ENCODE measurements at regions not wholly inside any gene's neighbourhood (a gene's known extent, or its start where the extent isn't known, plus 50 kb on each side); places are given as distances from the start of the nearest gene placed in this dataset.

DNA sequence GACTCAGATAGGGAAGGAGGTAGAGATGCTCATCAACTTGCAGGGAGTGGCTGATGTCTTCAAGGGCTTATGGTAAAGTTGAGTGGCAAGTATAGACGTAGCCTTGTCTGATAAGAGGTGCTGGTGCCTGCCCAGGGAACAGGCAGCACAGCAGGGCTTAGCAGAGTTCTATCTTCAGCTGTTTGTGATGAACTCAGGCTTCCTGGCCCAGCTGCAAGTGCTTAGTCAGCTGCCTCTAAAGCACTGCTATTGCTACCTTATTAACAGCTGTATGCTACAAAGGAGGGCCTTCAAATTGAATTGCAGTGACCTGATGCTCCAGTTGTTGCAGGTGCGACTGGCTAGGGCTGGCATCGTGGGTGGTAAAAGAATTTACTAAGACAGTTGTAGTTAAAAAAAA is 82.1 kb downstream of the TSN start:
- 0% methylated on average over 3 of the region's 3 CpGs for WGBS (ENCODE audit: insufficient coverage, low coverage, missing lambda C conversion rate)
- no peaks in the 10 kb centered on the region for H3K4me1 ChIP-seq (replicated peaks in 1 of 2; ENCODE audit: control insufficient read depth in 2 of 2, insufficient read depth in 2 of 2, low read length in 2 of 2)
- no peak overlapping the region for H3K4me2 ChIP-seq (ENCODE audit: insufficient read depth, low read length)
- no peak for ATAC-seq
- no peak overlapping the region for H2AFZ ChIP-seq (ENCODE audit: low read depth, low read length)
- no peak overlapping the region for H3K9ac ChIP-seq (ENCODE audit: insufficient read depth in 1 of 2, low read depth in 2 of 2, low read length in 2 of 2)
- H3K27ac ChIP-seq (ENCODE audit: extremely low read depth, low read depth, low read length), result no peak overlapping the region
- no peak for TF ChIP-seq JUND (IDR thresholded peaks at IDR 0.05; ENCODE audit: borderline replicate concordance, low read depth, low read length)
- no peak for TF ChIP-seq JUND (tag; IDR thresholded peaks at IDR 0.05; ENCODE audit: borderline replicate concordance, low read depth, low read length)
- TF ChIP-seq ZNF124 (CRISPR knock-in tag; IDR thresholded peaks at IDR 0.05), result no peak
- no peak for TF ChIP-seq ZNF324 (CRISPR knock-in tag; IDR thresholded peaks at IDR 0.05)
- TF ChIP-seq HMG20A (CRISPR knock-in tag; conservative IDR thresholded peaks at IDR 0.05), result no peak
- TF ChIP-seq HOXB6 (CRISPR knock-in tag; IDR thresholded peaks at IDR 0.05; ENCODE audit: borderline replicate concordance), result no peak
- TF ChIP-seq NCOA6 (IDR thresholded peaks at IDR 0.05), result no peak
- TF ChIP-seq SIX5 (IDR thresholded peaks at IDR 0.05; ENCODE audit: borderline replicate concordance in 1 of 2, insufficient read depth in 1 of 2, low read depth in 1 of 2, low read length in 2 of 2), result no peak
- TF ChIP-seq SREBF1 (IDR thresholded peaks at IDR 0.05; ENCODE audit: borderline replicate concordance, low read depth, low read length), result no peak
- TF ChIP-seq KDM1A (IDR thresholded peaks at IDR 0.05), result no peak
- no peak for TF ChIP-seq ZBED1 (IDR thresholded peaks at IDR 0.05)
- TF ChIP-seq CEBPZ (IDR thresholded peaks at IDR 0.05; ENCODE audit: borderline replicate concordance, low read depth, low read length), result no peak
- no peak for TF ChIP-seq POLR2AphosphoS2 (IDR thresholded peaks at IDR 0.05; ENCODE audit: low read length)
- no peak for TF ChIP-seq HSF4 (CRISPR knock-in tag; IDR thresholded peaks at IDR 0.05; ENCODE audit: borderline replicate concordance)
- TF ChIP-seq ZNF511 (CRISPR knock-in tag; IDR thresholded peaks at IDR 0.05), result no peak
- TF ChIP-seq PHB (CRISPR knock-in tag; IDR thresholded peaks at IDR 0.05), result no peak
- H3K79me2 ChIP-seq (ENCODE audit: control insufficient read depth, insufficient read depth, low read length), result no peaks in the 10 kb centered on the region
- POLR2A ChIA-PET, result interaction anchor here (1.1 to 1.6 kb wide), 2 partner anchors 8 to 16 kb away, joined by 4 to 6 read pairs; no protein-coding TSS in a partner anchor
- no peak overlapping the region for H3K4me3 ChIP-seq
- H4K20me1 ChIP-seq (replicated peaks; ENCODE audit: control insufficient read depth, insufficient read depth, low read length), result no peaks in the 10 kb centered on the region
- DNase-seq (ENCODE audit: extremely low read depth in 1 of 4, low spot score in 3 of 4), result no peak
- FAIRE-seq, result no peak
- in situ Hi-C loops (cut with MboI) (no loop called here), intact Hi-C loops (cut with micrococcal nuclease) (no loop called here)
- no TSS peak for BruUV-seq (replicated peaks)
- H3K9me1 ChIP-seq (ENCODE audit: control insufficient read depth, insufficient read depth, low read length), result no peaks in the 10 kb centered on the region
- H3K36me3 ChIP-seq (ENCODE audit: control insufficient read depth, insufficient read depth, low read length), result no peaks in the 10 kb centered on the region
- no peaks in the 10 kb centered on the region for H3K9me3 ChIP-seq (replicated peaks; ENCODE audit: control insufficient read depth, insufficient read depth, low read depth, low read length)
- peaks cover 24 to 36% of the 10 kb centered on the region in 2 experiments for H3K27me3 ChIP-seq (ENCODE audit: control insufficient read depth in 2 of 2, insufficient read depth in 2 of 2, low read length in 2 of 2)
- CTCF ChIA-PET (ENCODE audit: low intra/inter-chr PET ratio), result no interaction called here
